ENCODE measurements at regions not wholly inside any gene's neighbourhood (a gene's known extent, or its start where the extent isn't known, plus 50 kb on each side); places are given as distances from the start of the nearest gene placed in this dataset.

DNA sequence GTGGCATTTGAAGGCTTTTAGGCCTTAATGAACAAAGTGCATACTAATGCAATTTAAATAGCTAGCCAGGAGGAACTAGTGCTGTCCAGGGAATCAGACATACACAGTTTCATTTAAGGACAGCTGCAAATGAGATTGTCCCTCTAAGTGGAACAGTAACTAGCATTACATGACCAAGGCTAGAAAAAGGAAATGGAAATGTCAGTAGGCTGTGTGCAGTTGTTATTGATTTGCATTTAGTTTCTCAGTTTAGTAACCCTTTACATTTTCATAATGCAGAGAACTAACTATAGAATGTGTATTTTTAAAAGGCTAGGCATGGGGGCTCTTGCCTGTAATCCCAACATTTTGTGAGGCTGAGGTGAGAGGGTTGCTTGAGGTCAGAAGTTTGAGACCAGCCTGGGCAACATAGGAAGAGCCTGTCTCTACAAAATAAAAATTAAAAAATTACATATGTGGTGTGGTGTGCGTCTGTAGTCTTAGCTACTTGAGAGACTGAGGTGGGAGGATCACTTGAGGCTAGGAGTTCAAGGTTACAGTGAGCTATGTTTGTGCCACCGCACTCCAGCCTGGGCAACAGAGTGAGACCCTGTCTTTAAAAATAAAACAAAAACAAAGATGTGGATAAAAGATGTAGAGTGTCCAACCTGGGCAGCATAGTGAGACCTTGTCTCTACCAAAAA, 468.0 kb downstream of the UTRN start:
- TF ChIP-seq, protein P1, sequence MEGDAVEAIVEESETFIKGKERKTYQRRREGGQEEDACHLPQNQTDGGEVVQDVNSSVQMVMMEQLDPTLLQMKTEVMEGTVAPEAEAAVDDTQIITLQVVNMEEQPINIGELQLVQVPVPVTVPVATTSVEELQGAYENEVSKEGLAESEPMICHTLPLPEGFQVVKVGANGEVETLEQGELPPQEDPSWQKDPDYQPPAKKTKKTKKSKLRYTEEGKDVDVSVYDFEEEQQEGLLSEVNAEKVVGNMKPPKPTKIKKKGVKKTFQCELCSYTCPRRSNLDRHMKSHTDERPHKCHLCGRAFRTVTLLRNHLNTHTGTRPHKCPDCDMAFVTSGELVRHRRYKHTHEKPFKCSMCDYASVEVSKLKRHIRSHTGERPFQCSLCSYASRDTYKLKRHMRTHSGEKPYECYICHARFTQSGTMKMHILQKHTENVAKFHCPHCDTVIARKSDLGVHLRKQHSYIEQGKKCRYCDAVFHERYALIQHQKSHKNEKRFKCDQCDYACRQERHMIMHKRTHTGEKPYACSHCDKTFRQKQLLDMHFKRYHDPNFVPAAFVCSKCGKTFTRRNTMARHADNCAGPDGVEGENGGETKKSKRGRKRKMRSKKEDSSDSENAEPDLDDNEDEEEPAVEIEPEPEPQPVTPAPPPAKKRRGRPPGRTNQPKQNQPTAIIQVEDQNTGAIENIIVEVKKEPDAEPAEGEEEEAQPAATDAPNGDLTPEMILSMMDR (IDR thresholded peaks at IDR 0.05), result no peak
- TF ChIP-seq POLR2A (IDR thresholded peaks at IDR 0.05), result no peak

All from suprapubic skin (tissue), 3 donors.